Stomach (tissue), 4 donors: ENCODE measurements at regions not wholly inside any gene's neighbourhood (a gene's known extent, or its start where the extent isn't known, plus 50 kb on each side); places are given as distances from the start of the nearest gene placed in this dataset.

Source experiments
- CTCF ChIP-seq, 7 experiments: fragments of 450-650 bp in 4 of 7; fragments of 200-600 bp in 3 of 7; sonication (generic) in 3 of 7; IDR thresholded peaks; one replicate each; pipeline ENCODE4 v1.5.1; 2016 to 2019; ENCODE audit warnings: antibody characterized with exemption in 7 of 7, control low read depth in 2 of 7, mild to moderate bottlenecking in 1 of 7
- POLR2AphosphoS5 ChIP-seq, 3 donors: sonication (generic); formaldehyde crosslinking; IDR thresholded peaks; one replicate each; pipeline ENCODE4 v1.6.1; 2016; ENCODE audit warnings: antibody characterized with exemption in 3 of 3

- TF ChIP-seq POLR2AphosphoS5 (IDR thresholded peaks at IDR 0.05) (no peak), CTCF (IDR thresholded peaks at IDR 0.05) (no peak)
These were observed 240.5 kb upstream of the TUT7 start for GRCh38 chr9:86594724-86595123.
